SK-N-MC (cell line): ENCODE measurements at regions not wholly inside any gene's neighbourhood (a gene's known extent, or its start where the extent isn't known, plus 50 kb on each side); places are given as distances from the start of the nearest gene placed in this dataset.

Source experiments
- EZH2 ChIP-seq: fragments of 200-600 bp; sonication (generic); IDR thresholded peaks from one replicate; pipeline ENCODE4 v1.6.1; 2017; ENCODE audit warnings: antibody characterized with exemption
- FOXP2 ChIP-seq: optimal IDR thresholded peaks from 2 replicates; pipeline ENCODE3; 2011; ENCODE audit warnings: mild to moderate bottlenecking, moderate library complexity; ENCODE audit not compliant: insufficient read depth; ENCODE audit errors: extremely low read length, control extremely low read depth
- POLR2AphosphoS5 ChIP-seq: IDR thresholded peaks from 2 replicates; pipeline ENCODE4 v1.6.1; 2012; ENCODE audit warnings: mild to moderate bottlenecking, low read depth, low read length, borderline replicate concordance

- TF ChIP-seq POLR2AphosphoS5 (no peak), EZH2 (no peak), FOXP2 (no peak)
These were observed 229.9 kb downstream of the HACE1 start for GRCh38 chr6:104629826-104630225.
